GM10266 (cell line): ENCODE measurements at regions not wholly inside any gene's neighbourhood (a gene's known extent, or its start where the extent isn't known, plus 50 kb on each side); places are given as distances from the start of the nearest gene placed in this dataset.

ENCODE experiments used
- DNase-seq: peaks from one replicate; pipeline ENCODE4 v3.0.0; 2012; ENCODE audit errors: extremely low spot score
- CTCF ChIP-seq: IDR thresholded peaks from 2 replicates; pipeline ENCODE4 v1.5.1; 2012; ENCODE audit warnings: mild to moderate bottlenecking, low read depth; ENCODE audit not compliant: control insufficient read depth, insufficient read depth; ENCODE audit errors: missing control alignments

GRCh38 chr21:15406791-15407190, 323.0 kb upstream of the USP25 start:
- DNase-seq: no peak
- no peak for TF ChIP-seq CTCF

- DNase-seq: no peak
- no peak for TF ChIP-seq CTCF
These were observed 322.2 kb upstream of the USP25 start for GRCh38 chr21:15407585-15407984.

- no peak for TF ChIP-seq CTCF
- peak; percentile 35 for DNase-seq
These were observed 321.7 kb upstream of the USP25 start for GRCh38 chr21:15408089-15408488.

GRCh38 chr21:15409031-15409430, 320.8 kb upstream of the USP25 start:
- no peak for TF ChIP-seq CTCF
- DNase-seq: no peak

- TF ChIP-seq CTCF: no peak
- no peak for DNase-seq
These were observed 318.9 kb upstream of the USP25 start for GRCh38 chr21:15410853-15411252.

GRCh38 chr21:15414057-15414456, 315.7 kb upstream of the USP25 start:
- no peak for TF ChIP-seq CTCF
- no peak for DNase-seq

GRCh38 chr21:15415541-15416261, 314.1 kb upstream of the USP25 start:
- no peak for DNase-seq
- TF ChIP-seq CTCF: no peak
